ENCODE measurements at regions not wholly inside any gene's neighbourhood (a gene's known extent, or its start where the extent isn't known, plus 50 kb on each side); places are given as distances from the start of the nearest gene placed in this dataset.
"Not testable (repeated sequence)": the region's sequence is repeated elsewhere in the genome, so short reads cannot be mapped to it uniquely, and the experiment has no call there.

- not testable (repeated sequence) for DNase-seq
Measured at GRCh38 chr10:113501031-113501430, 51.8 kb upstream of the HABP2 start.

Data from CD4-positive, alpha-beta T cell treated with Interleukin-1 beta for 1 hour (primary cell).